Naive B cell (primary cell): ENCODE measurements at regions not wholly inside any gene's neighbourhood (a gene's known extent, or its start where the extent isn't known, plus 50 kb on each side); places are given as distances from the start of the nearest gene placed in this dataset.
"Not testable (repeated sequence)": the region's sequence is repeated elsewhere in the genome, so short reads cannot be mapped to it uniquely, and the experiment has no call there.

Source experiments
- ATAC-seq, 2 donors: fragments of 150-1000 bp; cut with Tn5 transposase; 2 replicates each; pipeline ENCODE4 v1.10.0; 2021; ENCODE audit warnings: low read depth in 2 of 2, mild to moderate bottlenecking in 2 of 2, moderate library complexity in 2 of 2
- DNase-seq: peaks from one replicate; pipeline ENCODE4 v3.0.0; 2022
- H3K27ac Mint-ChIP-seq, 6 donors: one replicate each; pipeline ENCODE4 v1.8.0; 2020 to 2022; ENCODE audit warnings: mild to moderate bottlenecking in 6 of 6, mixed read lengths in 6 of 6, moderate library complexity in 5 of 6, inconsistent platforms in 2 of 6
- H3K27me3 Mint-ChIP-seq, 3 donors: one replicate each; pipeline ENCODE4 v1.8.0; 2021 to 2022; ENCODE audit warnings: mixed read lengths in 3 of 3, mild to moderate bottlenecking in 1 of 3
- H3K36me3 Mint-ChIP-seq, 2 donors: one replicate each; pipeline ENCODE4 v1.8.0; 2020 to 2022; ENCODE audit warnings: mixed read lengths in 2 of 2, inconsistent platforms in 1 of 2, mild to moderate bottlenecking in 1 of 2
- H3K4me1 Mint-ChIP-seq, 3 donors: one replicate each; pipeline ENCODE4 v1.8.0; 2020 to 2022; ENCODE audit warnings: mixed read lengths in 3 of 3, inconsistent platforms in 1 of 3, mild to moderate bottlenecking in 1 of 3, moderate library complexity in 1 of 3
- H3K4me3 Mint-ChIP-seq, 8 donors: one replicate each; pipeline ENCODE4 v1.8.0; 2020 to 2022; ENCODE audit warnings: mild to moderate bottlenecking in 8 of 8, mixed read lengths in 8 of 8, moderate library complexity in 8 of 8, inconsistent platforms in 2 of 8
- H3K9me3 Mint-ChIP-seq, 7 donors: one replicate each; pipeline ENCODE4 v1.8.0; 2020 to 2022; ENCODE audit warnings: mixed read lengths in 7 of 7, mild to moderate bottlenecking in 5 of 7, inconsistent platforms in 2 of 7, moderate library complexity in 1 of 7

DNA sequence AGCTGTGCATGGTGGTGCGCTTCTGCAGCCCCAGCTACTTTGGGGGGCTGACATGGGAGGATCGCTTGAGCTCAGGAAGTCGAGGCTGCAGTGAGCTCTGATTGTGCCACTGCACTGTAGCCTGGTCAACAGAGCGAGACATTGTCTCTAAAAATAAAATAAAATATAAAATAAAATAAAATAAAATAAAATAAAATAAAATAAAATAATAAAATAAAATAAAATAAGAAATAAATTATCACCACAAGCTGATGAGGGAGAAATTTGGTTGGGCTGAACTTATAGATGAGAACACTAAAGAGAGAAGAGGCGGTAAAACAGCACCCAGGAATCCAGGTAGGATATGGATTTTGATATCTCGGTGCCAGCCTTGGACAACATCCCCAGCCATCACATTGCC, 933.7 kb downstream of the NLGN4X start:
- DNase-seq: no peak
- no peak for ATAC-seq
- H3K27me3 Mint-ChIP-seq: no peaks in the 10 kb centered on the region
- H3K4me1 Mint-ChIP-seq: no peaks in the 10 kb centered on the region
- no peak overlapping the region for H3K4me3 Mint-ChIP-seq
- H3K9me3 Mint-ChIP-seq: peaks cover 2 to 12% (median 6%) of the 10 kb centered on the region in 7 donors
- H3K36me3 Mint-ChIP-seq: peaks cover 0 to 5% of the 10 kb centered on the region in 2 donors
- H3K27ac Mint-ChIP-seq: no peak overlapping the region

DNA sequence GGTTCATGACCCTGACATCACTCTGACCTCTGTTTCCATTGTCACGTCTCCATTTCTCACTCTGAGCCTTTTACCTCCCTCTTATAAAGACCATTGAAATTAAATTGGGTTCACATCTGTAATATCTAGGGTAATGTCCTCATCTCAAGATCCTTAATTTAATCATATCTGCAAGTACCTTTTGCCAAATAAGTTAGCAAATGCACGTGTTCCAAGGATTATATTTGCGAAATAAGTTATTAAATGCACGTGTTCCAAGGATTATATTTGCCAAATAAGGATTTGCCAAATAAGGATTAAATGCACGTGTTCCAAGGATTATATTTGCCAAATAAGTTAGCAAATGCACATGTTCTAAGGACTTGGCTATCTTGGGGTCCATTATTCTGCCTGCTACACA, 938.0 kb downstream of the NLGN4X start:
- H3K27ac Mint-ChIP-seq: no peak overlapping the region
- ATAC-seq (no peak), DNase-seq (no peak)
- H3K4me1 Mint-ChIP-seq: no peaks in the 10 kb centered on the region
- H3K4me3 Mint-ChIP-seq: no peak overlapping the region
- no peaks in the 10 kb centered on the region for H3K27me3 Mint-ChIP-seq
- H3K9me3 Mint-ChIP-seq: peaks cover 2 to 26% (median 9%) of the 10 kb centered on the region in 7 donors
- peaks cover 0 to 8% of the 10 kb centered on the region in 2 donors for H3K36me3 Mint-ChIP-seq

DNA sequence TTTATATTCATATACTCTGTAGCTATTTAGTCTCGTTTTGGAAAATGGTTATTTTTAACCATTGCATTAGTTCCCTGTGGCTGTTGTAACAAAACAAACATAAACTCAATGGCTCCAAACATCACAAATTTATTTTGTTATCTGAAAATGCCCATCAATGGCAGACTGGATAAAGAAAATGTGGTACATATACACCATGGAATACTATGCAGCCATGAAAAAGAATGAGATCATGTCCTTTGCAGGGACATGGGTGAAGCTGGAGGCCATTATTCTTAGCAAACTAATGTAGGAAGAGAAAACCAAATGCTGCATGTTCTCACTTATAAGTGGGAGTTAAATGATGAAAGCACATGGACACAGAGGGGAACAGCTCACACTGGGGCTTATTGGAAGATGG, 938.7 kb downstream of the NLGN4X start:
- not testable (repeated sequence) for H3K4me1 Mint-ChIP-seq, H3K27ac Mint-ChIP-seq, H3K4me3 Mint-ChIP-seq, H3K36me3 Mint-ChIP-seq, H3K27me3 Mint-ChIP-seq, DNase-seq, ATAC-seq
- peaks cover 2 to 26% (median 10%) of the 10 kb centered on the region in 7 donors for H3K9me3 Mint-ChIP-seq

DNA sequence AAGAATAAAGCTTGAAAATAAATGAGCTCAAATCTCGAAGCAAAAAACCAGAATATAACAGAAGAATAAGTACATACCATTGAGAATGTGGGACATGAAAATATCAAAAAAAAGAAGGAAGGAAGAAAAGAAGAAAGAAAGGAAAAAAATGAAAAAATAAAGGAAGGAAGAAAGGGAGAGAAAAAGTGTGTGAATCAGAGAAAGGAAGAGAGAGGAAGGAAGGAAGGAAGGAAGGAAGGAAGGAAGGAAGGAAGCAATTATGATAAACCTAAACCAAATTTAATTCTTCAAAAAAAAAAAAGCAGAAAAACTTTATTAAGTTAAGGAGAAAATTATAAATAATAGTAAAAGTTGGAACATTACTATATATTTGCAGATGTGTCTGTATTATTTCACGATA, 949.8 kb downstream of the NLGN4X start:
- Mint-ChIP-seq H3K27me3 (no peaks in the 10 kb centered on the region), H3K36me3 (no peaks in the 10 kb centered on the region), H3K9me3 (peaks cover 0 to 11% (median 6%) of the 10 kb centered on the region in 7 donors)

DNA sequence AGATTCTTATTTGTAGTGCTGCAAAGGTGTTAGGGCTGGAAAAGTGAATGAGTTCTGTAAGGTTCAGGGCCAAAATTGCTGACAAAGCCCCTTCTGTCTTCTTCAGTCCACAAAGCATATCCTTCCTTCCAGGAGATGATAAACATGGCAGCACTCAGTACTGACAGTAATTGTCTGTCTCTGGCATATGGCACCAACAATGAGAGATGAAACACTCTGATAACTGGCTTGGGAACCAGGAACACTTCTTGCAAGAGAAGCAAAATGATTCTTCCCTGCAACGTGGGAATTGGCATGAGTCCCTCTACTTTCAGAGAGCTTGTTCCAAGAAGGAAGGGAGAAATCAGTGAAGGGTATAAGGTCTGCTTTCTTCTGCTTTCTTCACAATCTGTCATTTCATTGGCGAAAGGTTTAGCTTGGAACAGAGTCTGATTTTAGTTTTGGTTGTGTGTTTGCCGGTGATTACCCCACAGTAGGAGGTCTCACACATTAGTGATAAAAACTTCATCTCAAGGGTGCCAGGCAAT, 963.3 kb downstream of the NLGN4X start:
- Mint-ChIP-seq H3K4me1 (no peaks in the 10 kb centered on the region), H3K27ac (no peak overlapping the region), H3K9me3 (peaks cover 0 to 8% (median 3%) of the 10 kb centered on the region in 7 donors), H3K27me3 (no peaks in the 10 kb centered on the region), H3K4me3 (no peak overlapping the region), H3K36me3 (no peaks in the 10 kb centered on the region)
- ATAC-seq (no peak), DNase-seq (no peak)

More for the DNA sequence above, 949.8 kb downstream of the NLGN4X start:
- no peak for ATAC-seq
- Mint-ChIP-seq H3K4me1 (no peaks in the 10 kb centered on the region), H3K4me3 (no peak overlapping the region), H3K27ac (peak overlapping the region in 1 of 6 donors; percentile 94)
- DNase-seq: no peak

DNA sequence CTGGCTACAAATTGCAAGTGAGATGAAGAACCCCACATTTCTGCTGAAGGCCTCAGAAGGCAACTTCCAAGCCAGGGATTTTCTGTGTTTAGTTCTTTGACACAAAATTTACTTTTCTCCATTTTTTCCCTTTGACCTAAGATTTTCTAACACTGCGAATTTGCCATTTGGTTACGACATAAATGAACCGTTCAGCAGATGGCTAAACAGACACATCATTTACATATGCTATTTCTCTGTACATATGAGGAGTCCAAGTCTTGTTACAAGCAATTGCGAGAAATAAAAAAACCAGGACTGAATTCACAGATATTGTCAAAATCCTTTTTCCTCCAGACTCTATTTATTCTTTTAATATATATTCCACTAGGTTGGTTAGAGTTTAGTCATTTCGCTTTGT, 978.6 kb downstream of the NLGN4X start:
- Mint-ChIP-seq H3K4me3 (no peak overlapping the region), H3K27me3 (no peaks in the 10 kb centered on the region), H3K36me3 (no peaks in the 10 kb centered on the region), H3K9me3 (peaks cover 0 to 9% (median 0%) of the 10 kb centered on the region in 7 donors), H3K27ac (no peak overlapping the region), H3K4me1 (no peaks in the 10 kb centered on the region)
- no peak for ATAC-seq
- no peak for DNase-seq

DNA sequence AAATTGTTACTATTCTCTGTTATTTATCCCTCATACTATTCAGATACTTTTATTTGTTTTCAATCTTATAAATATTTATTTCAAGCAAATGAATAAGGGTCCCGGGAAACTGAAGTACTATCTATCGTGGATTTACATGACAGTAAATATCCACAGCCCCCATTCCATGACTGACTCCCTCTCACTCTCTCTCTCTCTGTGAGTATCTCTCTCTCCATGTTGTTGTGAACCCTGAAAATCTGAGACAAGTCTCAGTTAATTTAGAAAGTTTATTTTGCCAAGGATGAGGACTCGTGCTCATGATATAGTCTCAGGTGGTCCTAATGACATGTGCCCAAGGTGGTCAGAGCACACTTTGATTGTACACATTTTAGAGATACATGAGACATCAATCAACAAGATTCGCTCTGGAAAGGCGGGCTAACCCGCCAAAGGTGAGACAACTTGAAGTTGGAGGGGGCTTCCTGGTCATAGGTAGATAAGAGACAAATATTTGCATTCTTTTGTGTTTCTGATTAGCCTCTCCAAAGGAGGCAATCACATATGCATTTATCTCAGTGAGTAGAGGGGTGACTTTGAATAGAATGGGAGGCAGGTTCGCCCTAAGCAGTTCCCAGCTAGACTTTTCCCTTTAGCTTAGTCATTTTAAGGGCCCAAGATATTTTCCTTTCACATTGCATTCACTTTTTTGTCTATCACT, 986.4 kb downstream of the NLGN4X start:
- Mint-ChIP-seq H3K4me1 (no peaks in the 10 kb centered on the region), H3K36me3 (no peaks in the 10 kb centered on the region), H3K27ac (no peak overlapping the region), H3K4me3 (no peak overlapping the region), H3K9me3 (peaks cover 2 to 23% (median 6%) of the 10 kb centered on the region in 7 donors), H3K27me3 (no peaks in the 10 kb centered on the region)
- ATAC-seq (no peak), DNase-seq (no peak)

DNA sequence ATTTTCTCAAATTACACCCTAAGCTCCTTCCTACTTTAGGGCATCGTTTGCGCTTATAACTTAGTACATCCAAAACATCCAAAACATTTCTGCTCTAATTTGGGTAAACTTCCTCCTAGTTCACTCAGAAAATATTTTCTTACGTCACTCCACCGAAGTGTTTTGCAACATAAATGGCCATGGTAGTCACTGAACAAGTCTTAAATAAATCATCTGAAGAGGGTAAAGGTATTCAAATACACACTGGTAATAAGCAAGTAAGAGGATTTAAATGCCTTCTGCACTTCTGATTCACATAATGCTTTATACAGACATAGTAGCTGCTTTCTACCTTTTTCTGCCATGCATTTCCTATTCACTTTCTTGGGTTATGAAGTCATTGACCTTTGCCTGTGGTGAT, 991.9 kb downstream of the NLGN4X start:
- Mint-ChIP-seq H3K27me3 (no peaks in the 10 kb centered on the region), H3K27ac (no peak overlapping the region), H3K4me3 (no peak overlapping the region), H3K36me3 (no peaks in the 10 kb centered on the region), H3K9me3 (peaks cover 4 to 23% (median 7%) of the 10 kb centered on the region in 7 donors), H3K4me1 (no peaks in the 10 kb centered on the region)
- DNase-seq (no peak), ATAC-seq (no peak)

DNA sequence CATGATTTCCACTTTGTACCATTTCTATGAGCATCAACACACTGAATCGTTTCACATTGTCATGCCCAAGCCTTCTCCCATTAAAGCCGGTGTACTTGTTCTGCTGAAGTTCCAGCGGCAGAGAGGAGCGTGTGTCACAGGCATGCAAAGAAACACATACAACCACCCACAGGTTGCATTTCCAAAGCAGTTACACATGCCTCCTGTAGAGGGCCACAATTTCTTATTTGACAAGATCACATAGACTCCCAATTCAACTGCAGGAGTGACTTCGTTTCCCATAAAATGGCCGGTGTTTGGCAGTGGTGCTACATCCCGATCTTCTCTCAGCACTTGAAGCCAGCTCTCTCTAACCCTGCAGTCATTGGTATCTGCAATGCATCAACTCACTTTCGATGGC, 992.6 kb downstream of the NLGN4X start:
- Mint-ChIP-seq H3K9me3 (peaks cover 4 to 23% (median 7%) of the 10 kb centered on the region in 7 donors), H3K4me1 (no peaks in the 10 kb centered on the region), H3K27me3 (no peaks in the 10 kb centered on the region), H3K36me3 (no peaks in the 10 kb centered on the region), H3K27ac (no peak overlapping the region), H3K4me3 (no peak overlapping the region)
- no peak for ATAC-seq
- no peak for DNase-seq

DNA sequence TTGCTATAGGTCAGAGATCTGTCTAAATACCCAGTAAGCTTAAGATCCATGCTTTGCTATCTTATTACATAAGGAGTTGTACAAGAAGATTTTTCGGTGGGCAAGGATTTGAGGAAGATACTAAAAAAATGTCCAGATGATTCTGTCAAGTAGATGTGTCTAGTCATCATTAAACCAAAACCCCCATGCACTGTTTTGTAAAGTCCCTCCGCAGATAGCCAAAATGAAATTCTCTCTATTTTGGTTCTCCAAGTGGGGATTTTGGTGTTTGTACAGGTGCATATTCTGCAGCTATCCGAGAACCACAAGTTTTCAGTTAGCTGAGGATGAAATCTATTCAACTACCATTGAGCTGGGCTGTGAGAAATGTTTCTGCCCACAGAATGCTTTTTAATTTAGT, 994.8 kb downstream of the NLGN4X start:
- DNase-seq (no peak), ATAC-seq (no peak)
- Mint-ChIP-seq H3K27ac (no peak overlapping the region), H3K4me1 (no peaks in the 10 kb centered on the region), H3K4me3 (no peak overlapping the region), H3K36me3 (no peaks in the 10 kb centered on the region), H3K27me3 (no peaks in the 10 kb centered on the region), H3K9me3 (peaks cover 0 to 10% (median 5%) of the 10 kb centered on the region in 7 donors)

DNA sequence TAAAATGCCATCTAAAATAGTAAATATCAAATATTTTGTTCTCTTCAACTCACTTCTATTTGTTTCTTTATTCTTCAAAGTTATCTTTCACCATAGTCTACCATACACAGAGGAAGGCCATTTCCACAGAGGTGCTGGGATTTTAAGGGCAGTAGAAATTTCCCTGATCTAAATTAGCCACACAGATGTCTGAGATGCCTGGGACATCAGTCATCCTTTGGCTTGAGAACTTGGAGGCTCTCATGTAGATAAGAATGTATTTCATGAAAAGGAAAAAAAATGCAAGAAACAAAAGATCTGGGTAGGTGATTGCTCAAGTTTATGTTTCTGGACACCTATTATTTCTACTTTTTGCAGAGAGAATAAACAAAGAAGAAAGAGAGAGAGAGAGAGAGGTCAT, 1008.2 kb downstream of the NLGN4X start:
- DNase-seq (no peak), ATAC-seq (no peak)
- H3K27me3 Mint-ChIP-seq: no peaks in the 10 kb centered on the region
- peaks cover 0 to 24% (median 3%) of the 10 kb centered on the region in 7 donors for H3K9me3 Mint-ChIP-seq
- H3K4me1 Mint-ChIP-seq: no peaks in the 10 kb centered on the region
- H3K27ac Mint-ChIP-seq: no peak overlapping the region
- H3K36me3 Mint-ChIP-seq: no peaks in the 10 kb centered on the region
- no peak overlapping the region for H3K4me3 Mint-ChIP-seq

DNA sequence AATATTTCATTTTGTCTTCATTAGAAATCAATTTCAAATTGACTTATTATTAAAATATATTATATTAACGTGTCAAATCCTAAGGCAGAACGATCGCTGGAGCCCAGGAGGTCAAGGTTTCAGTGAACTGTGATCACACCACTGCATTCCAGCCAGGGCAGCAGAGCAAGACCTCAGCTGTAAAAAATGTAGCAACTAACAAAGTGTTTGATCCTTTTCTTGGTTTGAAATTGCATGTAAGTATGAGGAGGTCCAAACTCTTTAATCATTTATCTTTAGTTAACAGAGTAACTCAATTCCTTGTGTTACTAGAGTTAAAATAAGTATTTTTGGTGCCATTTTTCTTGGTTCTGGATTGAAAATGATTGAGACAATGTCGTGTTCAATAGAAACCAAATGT, 1033.9 kb downstream of the NLGN4X start:
- H3K4me1 Mint-ChIP-seq: no peaks in the 10 kb centered on the region
- no peak overlapping the region for H3K27ac Mint-ChIP-seq
- no peaks in the 10 kb centered on the region for H3K27me3 Mint-ChIP-seq
- no peaks in the 10 kb centered on the region for H3K36me3 Mint-ChIP-seq
- peaks cover 0 to 5% (median 0%) of the 10 kb centered on the region in 7 donors for H3K9me3 Mint-ChIP-seq
- H3K4me3 Mint-ChIP-seq: no peak overlapping the region
- ATAC-seq (no peak), DNase-seq (no peak)

DNA sequence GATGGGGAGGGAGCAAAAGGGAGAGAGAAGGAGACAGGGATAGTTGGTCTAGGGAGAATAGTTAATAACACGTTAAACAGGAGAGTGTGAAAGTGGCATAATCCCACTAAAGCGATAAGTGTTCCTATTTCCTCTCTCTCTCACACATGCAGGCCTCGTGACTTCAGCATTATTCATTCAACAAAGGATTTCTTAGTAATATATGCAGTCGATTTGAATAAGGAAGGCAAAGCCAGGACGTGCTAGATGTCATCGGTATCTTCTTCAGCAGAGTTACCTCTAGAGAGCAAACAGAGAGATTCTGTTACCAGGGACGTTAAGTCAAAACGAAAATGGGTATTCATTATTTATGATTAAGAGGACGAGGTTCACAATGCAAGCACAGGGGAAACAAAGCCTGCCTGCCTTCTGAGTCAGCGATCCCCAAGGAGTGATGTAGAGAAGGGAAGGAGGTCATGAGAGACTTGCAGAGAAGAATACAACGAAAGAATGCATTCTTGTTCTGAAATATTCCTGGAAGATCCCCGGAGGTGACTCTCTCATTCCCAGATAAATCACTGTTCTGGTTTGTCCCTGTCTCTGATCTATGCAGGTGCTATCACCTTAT, 1048.4 kb downstream of the NLGN4X start:
- DNase-seq (no peak), ATAC-seq (no peak)
- Mint-ChIP-seq H3K4me1 (no peaks in the 10 kb centered on the region), H3K9me3 (peaks cover 0 to 12% (median 4%) of the 10 kb centered on the region in 7 donors), H3K27me3 (no peaks in the 10 kb centered on the region), H3K36me3 (no peaks in the 10 kb centered on the region), H3K4me3 (no peak overlapping the region), H3K27ac (no peak overlapping the region)

DNA sequence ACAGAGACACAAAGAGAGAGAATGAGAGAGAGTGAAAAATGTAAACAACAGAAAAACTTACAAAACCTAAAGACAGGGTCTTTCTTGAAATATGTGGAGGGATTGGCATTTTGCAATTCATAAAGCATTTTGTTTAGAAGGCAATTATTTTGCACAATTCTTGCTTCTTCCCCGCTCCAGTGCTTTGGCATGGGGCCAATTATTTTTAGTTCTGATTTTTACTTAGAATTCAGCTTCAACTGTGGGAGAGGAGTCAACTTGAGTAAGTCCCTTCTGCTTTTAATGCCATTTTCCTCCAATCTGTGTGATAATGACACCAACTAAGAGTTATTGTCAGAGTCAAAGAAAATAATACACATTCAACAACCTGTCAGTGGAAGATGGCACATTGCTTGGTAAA, 1051.9 kb downstream of the NLGN4X start:
- H3K9me3 Mint-ChIP-seq: peaks cover 0 to 10% (median 4%) of the 10 kb centered on the region in 7 donors
- no peak overlapping the region for H3K4me3 Mint-ChIP-seq
- H3K36me3 Mint-ChIP-seq: no peaks in the 10 kb centered on the region
- H3K27ac Mint-ChIP-seq: no peak overlapping the region
- DNase-seq (no peak), ATAC-seq (no peak)
- no peaks in the 10 kb centered on the region for H3K27me3 Mint-ChIP-seq
- H3K4me1 Mint-ChIP-seq: no peaks in the 10 kb centered on the region
